ENCODE measurements at regions not wholly inside any gene's neighbourhood (a gene's known extent, or its start where the extent isn't known, plus 50 kb on each side); places are given as distances from the start of the nearest gene placed in this dataset.

- no peak for DNase-seq
Measured at GRCh38 chr16:54231919-54232318, 54.7 kb downstream of the IRX3 start.

- DNase-seq = no peak
Measured at GRCh38 chr16:54231336-54231735, 55.3 kb downstream of the IRX3 start.

GRCh38 chr16:54228325-54228724, 58.3 kb downstream of the IRX3 start:
- DNase-seq = no peak

- DNase-seq = no peak
Measured at GRCh38 chr16:54226296-54227010, 60.1 kb downstream of the IRX3 start.

- no peak for DNase-seq
Measured at GRCh38 chr16:54219709-54220108, 66.9 kb downstream of the IRX3 start.

GRCh38 chr16:54216688-54217087, 69.9 kb downstream of the IRX3 start:
- DNase-seq = no peak

DNA sequence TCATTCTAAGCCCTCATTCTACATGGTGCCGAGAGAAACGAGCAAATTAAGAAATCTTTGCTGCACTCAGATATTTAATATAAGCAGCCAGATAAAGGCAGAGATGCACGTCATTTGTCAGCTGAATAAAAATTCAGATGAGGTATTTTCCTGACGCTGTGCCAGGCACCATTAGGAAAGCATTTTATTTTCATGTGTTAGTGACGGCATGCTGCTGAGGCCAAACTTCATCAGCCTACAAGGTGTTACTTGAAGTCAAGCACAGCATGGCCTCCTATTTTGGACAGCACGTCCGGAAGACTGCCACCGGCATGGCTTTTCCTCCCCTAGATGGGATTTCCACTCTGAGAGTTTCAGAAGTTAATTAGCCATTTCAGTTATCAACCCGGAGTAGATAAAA, 70.3 kb downstream of the IRX3 start:
- no peak for DNase-seq

GRCh38 chr16:54215471-54215870, 71.1 kb downstream of the IRX3 start:
- no peak for DNase-seq

DNA sequence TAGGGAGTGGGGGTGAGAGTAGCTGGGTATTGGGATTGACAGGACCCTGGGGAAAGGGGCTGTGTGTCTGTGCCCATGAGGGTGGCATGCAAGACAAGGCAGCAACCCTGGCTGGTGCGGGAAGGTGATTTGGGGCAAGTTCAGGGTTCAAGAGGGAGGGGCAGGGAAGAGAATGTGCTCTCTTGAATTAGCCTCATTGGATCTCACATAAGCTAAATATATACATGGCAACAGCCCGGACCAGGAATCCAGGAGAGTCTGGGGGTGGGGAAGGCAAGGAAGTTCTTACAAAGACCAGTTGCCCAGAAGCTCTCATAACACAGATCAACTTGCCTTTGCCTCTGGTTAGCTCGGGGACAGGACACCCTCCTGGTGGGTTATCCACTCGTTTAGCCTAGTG, 73.3 kb downstream of the IRX3 start:
- DNase-seq = no peak

DNA sequence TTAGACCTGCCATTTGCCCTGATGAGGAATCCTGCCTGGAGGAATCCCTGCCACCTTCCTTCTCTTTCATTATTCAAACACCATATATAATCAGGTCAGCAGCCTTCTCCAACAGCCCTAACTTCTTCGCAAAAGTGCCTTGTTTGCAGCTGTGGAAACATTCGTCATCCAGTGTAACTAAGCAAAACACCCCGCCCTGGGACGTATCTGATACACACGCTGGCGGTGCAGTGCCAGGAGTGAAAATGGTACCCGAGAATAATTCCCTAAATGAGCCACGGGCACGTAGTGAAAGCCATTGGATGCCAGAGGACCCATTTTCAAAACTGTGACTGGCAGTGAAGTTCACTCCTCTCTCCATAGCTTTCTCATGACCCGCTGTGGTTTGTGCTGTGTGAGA, 73.7 kb downstream of the IRX3 start:
- no peak for DNase-seq

- DNase-seq = no peak
Measured at GRCh38 chr16:54211203-54211602, 75.4 kb downstream of the IRX3 start.

GRCh38 chr16:54210452-54211125, 76.0 kb downstream of the IRX3 start:
- no peak for DNase-seq

DNA sequence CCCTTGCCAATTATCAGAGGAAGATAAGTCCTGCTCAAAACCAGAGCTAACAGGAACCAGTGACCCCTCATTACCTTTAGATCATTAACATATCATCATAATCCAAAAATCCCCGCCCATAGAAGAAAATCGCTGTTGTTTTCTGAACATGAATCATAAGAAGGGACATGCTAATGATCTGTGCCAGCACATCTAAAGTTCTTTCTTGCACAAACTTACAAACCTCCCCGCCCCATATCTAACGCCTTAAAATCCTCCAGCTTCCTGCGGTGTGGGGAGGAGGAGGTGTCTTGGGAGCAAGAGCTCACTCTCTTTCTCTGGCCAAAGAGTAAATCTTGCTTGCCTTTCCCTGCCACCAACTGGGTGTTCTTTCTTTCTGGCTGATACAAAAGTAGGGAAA, 78.3 kb downstream of the IRX3 start:
- DNase-seq = no peak

DNA sequence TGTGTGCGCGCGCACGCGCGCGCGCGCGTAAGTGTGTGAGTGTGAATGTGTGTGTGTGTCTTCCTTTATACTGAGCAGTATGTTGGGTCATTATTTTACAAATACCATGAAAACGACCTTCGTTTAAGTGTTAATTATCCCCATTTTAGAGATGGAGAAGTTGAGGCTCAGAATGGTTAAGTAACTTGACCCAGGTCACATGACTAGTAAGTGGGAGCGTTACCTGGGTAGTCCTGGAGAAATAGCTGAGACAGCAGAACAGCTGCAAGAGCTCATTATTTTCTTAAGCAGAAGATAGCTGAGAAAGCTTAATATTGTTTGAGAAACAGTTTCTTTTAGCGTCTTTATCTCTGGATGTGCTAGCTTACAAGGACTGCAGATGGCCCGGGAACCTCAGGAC, 78.8 kb downstream of the IRX3 start:
- no peak for DNase-seq

- DNase-seq = peak in 10 of 14 donors; percentile 4 to 72 (median 47)
Measured at GRCh38 chr16:54204756-54205155, 81.8 kb downstream of the IRX3 start.

GRCh38 chr16:54203851-54204505, 82.6 kb downstream of the IRX3 start:
- DNase-seq = no peak

GRCh38 chr16:54203384-54203783, 83.2 kb downstream of the IRX3 start:
- no peak for DNase-seq

Data from C1 segment of cervical spinal cord (tissue), 14 donors.